NCI-H146 (cell line): ENCODE measurements at regions not wholly inside any gene's neighbourhood (a gene's known extent, or its start where the extent isn't known, plus 50 kb on each side); places are given as distances from the start of the nearest gene placed in this dataset.
A peak's percentile ranks its signal among the peaks of the same experiment; 100 is the strongest.
"Not testable (repeated sequence)": the region's sequence is repeated elsewhere in the genome, so short reads cannot be mapped to it uniquely, and the experiment has no call there.

ENCODE experiments used
- DNase-seq: peaks from one replicate; lab custom pipeline; 2025; lab: John Stamatoyannopoulos, UW

GRCh38 chr1:234843946-234844345, 234.0 kb upstream of the IRF2BP2 start:
- DNase-seq: no peak

GRCh38 chr1:234842726-234843641, 233.0 kb upstream of the IRF2BP2 start:
- no peak for DNase-seq

GRCh38 chr1:234841710-234842231, 231.8 kb upstream of the IRF2BP2 start:
- DNase-seq: no peak

GRCh38 chr1:234841281-234841680, 231.3 kb upstream of the IRF2BP2 start:
- no peak for DNase-seq

GRCh38 chr1:234840843-234841242, 230.9 kb upstream of the IRF2BP2 start:
- no peak for DNase-seq

GRCh38 chr1:234840253-234840652, 230.3 kb upstream of the IRF2BP2 start:
- no peak for DNase-seq

- DNase-seq: peak; percentile 13
These were observed 229.7 kb upstream of the IRF2BP2 start for GRCh38 chr1:234839663-234840062.

GRCh38 chr1:234838820-234839219, 228.8 kb upstream of the IRF2BP2 start:
- no peak for DNase-seq

- DNase-seq: no peak
These were observed 228.2 kb upstream of the IRF2BP2 start for GRCh38 chr1:234838182-234838581.

GRCh38 chr1:234837713-234838112, 227.7 kb upstream of the IRF2BP2 start:
- no peak for DNase-seq

- DNase-seq: no peak
These were observed 226.9 kb upstream of the IRF2BP2 start for GRCh38 chr1:234836776-234837357.

GRCh38 chr1:234836045-234836681, 226.2 kb upstream of the IRF2BP2 start:
- DNase-seq: no peak

- DNase-seq: no peak
These were observed 225.3 kb upstream of the IRF2BP2 start for GRCh38 chr1:234835239-234835638.

- no peak for DNase-seq
These were observed 223.7 kb upstream of the IRF2BP2 start for GRCh38 chr1:234833646-234834045.

GRCh38 chr1:234833118-234833517, 223.1 kb upstream of the IRF2BP2 start:
- DNase-seq: no peak

- DNase-seq: no peak
These were observed 217.7 kb upstream of the IRF2BP2 start for GRCh38 chr1:234827656-234828055.

GRCh38 chr1:234827181-234827580, 217.2 kb upstream of the IRF2BP2 start:
- DNase-seq: no peak

- no peak for DNase-seq
These were observed 216.4 kb upstream of the IRF2BP2 start for GRCh38 chr1:234826352-234826751.

GRCh38 chr1:234825498-234826165, 215.7 kb upstream of the IRF2BP2 start:
- DNase-seq: no peak

GRCh38 chr1:234824836-234825235, 214.9 kb upstream of the IRF2BP2 start:
- DNase-seq: not testable (repeated sequence)

- DNase-seq: peak; percentile 45
These were observed 213.5 kb upstream of the IRF2BP2 start for GRCh38 chr1:234823191-234824176.
